ENCODE measurements at regions not wholly inside any gene's neighbourhood (a gene's known extent, or its start where the extent isn't known, plus 50 kb on each side); places are given as distances from the start of the nearest gene placed in this dataset.

GRCh38 chr5:67639976-67640375 is 443.4 kb upstream of the CD180 start:
- no peaks in the 10 kb centered on the region for H3K4me1 ChIP-seq (ENCODE audit: control insufficient read depth in 2 of 2, insufficient read depth in 2 of 2, low read length in 2 of 2)
- H3K4me1 Mint-ChIP-seq: no peaks in the 10 kb centered on the region
- H3K27ac ChIP-seq (ENCODE audit: low read length in 2 of 2): no peak overlapping the region
- POLR2A ChIA-PET: no interaction called here
- DNase-seq (no peak), ATAC-seq (ENCODE audit: low read depth) (no peak)
- H3K9me3 ChIP-seq (ENCODE audit: control extremely low read depth in 1 of 3, control insufficient read depth in 2 of 3, insufficient read depth in 1 of 3, low read length in 2 of 3): peaks cover 0 to 9% (median 0%) of the 10 kb centered on the region in 3 donors
- no peak overlapping the region for H3K4me2 ChIP-seq (replicated peaks; ENCODE audit: low read depth, low read length, poor library complexity, severe bottlenecking)
- H3K79me2 ChIP-seq (ENCODE audit: control insufficient read depth, insufficient read depth, low read length): no peaks in the 10 kb centered on the region
- CTCF ChIA-PET: no interaction called here
- H3K9ac ChIP-seq (ENCODE audit: low read length): no peak overlapping the region
- no peak overlapping the region for H3K27ac Mint-ChIP-seq
- H3K4me3 Mint-ChIP-seq: no peak overlapping the region
- H3K9me3 Mint-ChIP-seq (ENCODE audit: insufficient read depth): no peaks in the 10 kb centered on the region
- no peaks in the 10 kb centered on the region for H3K27me3 ChIP-seq (replicated peaks in 1 of 4; ENCODE audit: control extremely low read depth in 1 of 4, control insufficient read depth in 3 of 4, insufficient read depth in 4 of 4, low read length in 3 of 4)
- no peak for TF ChIP-seq CTCF (IDR thresholded peaks at IDR 0.05)
- no peak for TF ChIP-seq EZH2 (IDR thresholded peaks at IDR 0.05; ENCODE audit: borderline replicate concordance, insufficient read depth, low read depth, low read length, poor library complexity, severe bottlenecking)
- H2AFZ ChIP-seq (ENCODE audit: insufficient read depth, low read depth, low read length, poor library complexity, severe bottlenecking): no peak overlapping the region
- H3K36me3 ChIP-seq (replicated peaks in 1 of 2; ENCODE audit: control extremely low read depth in 1 of 2, control insufficient read depth in 1 of 2, extremely low read depth in 1 of 2, insufficient read depth in 2 of 2, low read length in 1 of 2): no peaks in the 10 kb centered on the region
- intact Hi-C loops (cut with micrococcal nuclease): no loop called here
- H3K27me3 Mint-ChIP-seq: no peaks in the 10 kb centered on the region
- no peaks in the 10 kb centered on the region for H4K20me1 ChIP-seq (ENCODE audit: control insufficient read depth, insufficient read depth, low read length, poor library complexity, severe bottlenecking)
- 29% methylated on average over 2 of the region's 2 CpGs for WGBS (ENCODE audit: insufficient coverage)
- no peak overlapping the region for H3K4me3 ChIP-seq (ENCODE audit: control extremely low read depth in 1 of 5, extremely low read depth in 1 of 5, insufficient read depth in 1 of 5, low read depth in 2 of 5, low read length in 4 of 5)

GRCh38 chr5:67639313-67639712 is 442.7 kb upstream of the CD180 start:
- no peaks in the 10 kb centered on the region for H3K4me1 ChIP-seq (ENCODE audit: control insufficient read depth in 2 of 2, insufficient read depth in 2 of 2, low read length in 2 of 2)
- no peaks in the 10 kb centered on the region for H3K36me3 ChIP-seq (replicated peaks in 1 of 2; ENCODE audit: control extremely low read depth in 1 of 2, control insufficient read depth in 1 of 2, extremely low read depth in 1 of 2, insufficient read depth in 2 of 2, low read length in 1 of 2)
- H3K4me2 ChIP-seq (replicated peaks; ENCODE audit: low read depth, low read length, poor library complexity, severe bottlenecking): no peak overlapping the region
- H3K9ac ChIP-seq (ENCODE audit: low read length): no peak overlapping the region
- H2AFZ ChIP-seq (ENCODE audit: insufficient read depth, low read depth, low read length, poor library complexity, severe bottlenecking): no peak overlapping the region
- no peak for DNase-seq
- ChIA-PET CTCF (no interaction called here), POLR2A (no interaction called here)
- no peaks in the 10 kb centered on the region for H3K27me3 ChIP-seq (replicated peaks in 1 of 4; ENCODE audit: control extremely low read depth in 1 of 4, control insufficient read depth in 3 of 4, insufficient read depth in 4 of 4, low read length in 3 of 4)
- intact Hi-C loops (cut with micrococcal nuclease): no loop called here
- TF ChIP-seq CTCF (IDR thresholded peaks at IDR 0.05) (no peak), EZH2 (IDR thresholded peaks at IDR 0.05; ENCODE audit: borderline replicate concordance, insufficient read depth, low read depth, low read length, poor library complexity, severe bottlenecking) (no peak)
- no peak overlapping the region for H3K27ac ChIP-seq (ENCODE audit: low read length in 2 of 2)
- Mint-ChIP-seq H3K4me1 (no peaks in the 10 kb centered on the region), H3K4me3 (no peak overlapping the region), H3K27me3 (no peaks in the 10 kb centered on the region), H3K9me3 (ENCODE audit: insufficient read depth) (peaks cover 2% of the 10 kb centered on the region), H3K27ac (no peak overlapping the region)
- no peaks in the 10 kb centered on the region for H4K20me1 ChIP-seq (ENCODE audit: control insufficient read depth, insufficient read depth, low read length, poor library complexity, severe bottlenecking)
- no peak overlapping the region for H3K4me3 ChIP-seq (ENCODE audit: control extremely low read depth in 1 of 5, extremely low read depth in 1 of 5, insufficient read depth in 1 of 5, low read depth in 2 of 5, low read length in 4 of 5)
- H3K9me3 ChIP-seq (ENCODE audit: control extremely low read depth in 1 of 3, control insufficient read depth in 2 of 3, insufficient read depth in 1 of 3, low read length in 2 of 3): peaks cover 0 to 2% (median 0%) of the 10 kb centered on the region in 3 donors
- no peak for ATAC-seq (ENCODE audit: low read depth)
- no CpG with 5 or more reads among the region's 3 CpGs for WGBS (ENCODE audit: insufficient coverage)
- no peaks in the 10 kb centered on the region for H3K79me2 ChIP-seq (ENCODE audit: control insufficient read depth, insufficient read depth, low read length)

Measured in B cell (primary cell).